Astrocyte (in vitro differentiated cells and primary cell): ENCODE measurements at regions not wholly inside any gene's neighbourhood (a gene's known extent, or its start where the extent isn't known, plus 50 kb on each side); places are given as distances from the start of the nearest gene placed in this dataset.

Source experiments
- DNase-seq: peaks from one replicate; pipeline ENCODE4 v3.0.0-alpha.2; 2010; ENCODE audit warnings: low read depth
- FAIRE-seq: peaks from 2 replicates; lab custom pipeline; 2011; peaks lifted over from hg19 to GRCh38; lab: Jason Lieb, UNC
- H2AFZ ChIP-seq: 2 replicates; pipeline ENCODE4 v1.6.0; 2012; ENCODE audit warnings: low read depth, low read length, inconsistent platforms
- H3K27ac ChIP-seq: 2 replicates; pipeline ENCODE4 v1.5.1; 2011; ENCODE audit warnings: low read depth, low read length, inconsistent platforms
- H3K27me3 ChIP-seq: 2 replicates; pipeline ENCODE4 v1.6.0; 2011; ENCODE audit warnings: low read length, inconsistent platforms; ENCODE audit not compliant: insufficient read depth
- H3K36me3 ChIP-seq: 2 replicates; pipeline ENCODE4 v1.5.1; 2011; ENCODE audit warnings: low read length, inconsistent platforms; ENCODE audit not compliant: insufficient read depth
- H3K4me1 ChIP-seq: 2 replicates; pipeline ENCODE4 v1.5.1; 2011; ENCODE audit warnings: low read length, inconsistent platforms; ENCODE audit not compliant: insufficient read depth
- H3K4me2 ChIP-seq: 2 replicates; pipeline ENCODE4 v1.6.0; 2012; ENCODE audit warnings: low read length, inconsistent platforms
- H3K4me3 ChIP-seq: 2 replicates; pipeline ENCODE4 v1.5.1; 2011; ENCODE audit warnings: low read depth, mild to moderate bottlenecking, low read length, inconsistent platforms; ENCODE audit not compliant: insufficient read depth
- H3K79me2 ChIP-seq: 2 replicates; pipeline ENCODE4 v1.6.0; 2012; ENCODE audit warnings: mild to moderate bottlenecking, low read length, inconsistent platforms; ENCODE audit not compliant: insufficient read depth
- H3K9ac ChIP-seq: 2 replicates; pipeline ENCODE4 v1.6.0; 2012; ENCODE audit warnings: mild to moderate bottlenecking, low read length, inconsistent platforms
- H3K9me3 ChIP-seq: 2 replicates; pipeline ENCODE4 v1.5.1; 2012; ENCODE audit warnings: low read depth, mild to moderate bottlenecking, low read length, inconsistent platforms; ENCODE audit not compliant: insufficient read depth
- H4K20me1 ChIP-seq: 2 replicates; pipeline ENCODE4 v1.6.0; 2012; ENCODE audit warnings: low read length, inconsistent platforms; ENCODE audit not compliant: insufficient read depth
- H3K27ac Mint-ChIP-seq: one replicate; pipeline ENCODE4 v1.8.0; 2021; ENCODE audit warnings: mild to moderate bottlenecking, mixed read lengths; ENCODE audit not compliant: unreplicated experiment
- H3K27me3 Mint-ChIP-seq: one replicate; pipeline ENCODE4 v1.8.0; 2021; ENCODE audit warnings: low read depth, mixed read lengths; ENCODE audit not compliant: unreplicated experiment
- H3K36me3 Mint-ChIP-seq: one replicate; pipeline ENCODE4 v1.8.0; 2021; ENCODE audit warnings: low read depth, mixed read lengths; ENCODE audit not compliant: unreplicated experiment
- H3K4me1 Mint-ChIP-seq: one replicate; pipeline ENCODE4 v1.8.0; 2021; ENCODE audit warnings: low read depth, mixed read lengths; ENCODE audit not compliant: unreplicated experiment
- H3K4me3 Mint-ChIP-seq: one replicate; pipeline ENCODE4 v1.8.0; 2021; ENCODE audit warnings: mild to moderate bottlenecking, moderate library complexity, mixed read lengths; ENCODE audit not compliant: unreplicated experiment
- H3K9me3 Mint-ChIP-seq: one replicate; pipeline ENCODE4 v1.8.0; 2021; ENCODE audit warnings: mild to moderate bottlenecking, mixed read lengths; ENCODE audit not compliant: unreplicated experiment
- CTCF ChIP-seq: IDR thresholded peaks from 2 replicates; pipeline ENCODE4 v1.5.1; 2011; ENCODE audit warnings: low read depth, mild to moderate bottlenecking, inconsistent platforms, low read length, moderate library complexity; ENCODE audit not compliant: insufficient read depth
- EZH2 ChIP-seq: IDR thresholded peaks from 2 replicates; pipeline ENCODE4 v1.6.1; 2012; ENCODE audit warnings: mild to moderate bottlenecking, low read length, inconsistent platforms; ENCODE audit not compliant: insufficient read depth

GRCh38 chr7:135858851-135859250 is 110.2 kb upstream of the FAM180A start:
- H3K4me2 ChIP-seq: no peak overlapping the region
- no peak overlapping the region for H3K4me3 Mint-ChIP-seq
- H3K4me1 Mint-ChIP-seq: peaks cover 7% of the 10 kb centered on the region
- peaks cover 3% of the 10 kb centered on the region for H3K9me3 Mint-ChIP-seq
- TF ChIP-seq CTCF: no peak
- no peak for TF ChIP-seq EZH2
- DNase-seq: no peak
- FAIRE-seq: no peak
- no peak overlapping the region for H2AFZ ChIP-seq
- no peak overlapping the region for H3K27ac Mint-ChIP-seq
- H3K9ac ChIP-seq: no peak overlapping the region
- H3K27me3 ChIP-seq: no peaks in the 10 kb centered on the region
- H3K27me3 Mint-ChIP-seq: peaks cover 2% of the 10 kb centered on the region
- no peak overlapping the region for H3K4me3 ChIP-seq
- H3K79me2 ChIP-seq: no peaks in the 10 kb centered on the region
- H3K4me1 ChIP-seq: peaks cover 12% of the 10 kb centered on the region
- no peaks in the 10 kb centered on the region for H4K20me1 ChIP-seq
- no peaks in the 10 kb centered on the region for H3K36me3 Mint-ChIP-seq
- H3K27ac ChIP-seq: no peak overlapping the region
- no peaks in the 10 kb centered on the region for H3K36me3 ChIP-seq
- H3K9me3 ChIP-seq: peaks cover 11% of the 10 kb centered on the region

- H4K20me1 ChIP-seq: no peaks in the 10 kb centered on the region
- peaks cover 11% of the 10 kb centered on the region for H3K9me3 ChIP-seq
- H3K4me1 Mint-ChIP-seq: peaks cover 7% of the 10 kb centered on the region
- H3K27ac Mint-ChIP-seq: no peak overlapping the region
- H3K4me3 Mint-ChIP-seq: no peak overlapping the region
- H3K9ac ChIP-seq: no peak overlapping the region
- no peak overlapping the region for H3K4me2 ChIP-seq
- no peak overlapping the region for H3K4me3 ChIP-seq
- H3K9me3 Mint-ChIP-seq: peaks cover 3% of the 10 kb centered on the region
- H3K36me3 Mint-ChIP-seq: no peaks in the 10 kb centered on the region
- H2AFZ ChIP-seq: no peak overlapping the region
- H3K27me3 Mint-ChIP-seq: peaks cover 1% of the 10 kb centered on the region
- no peaks in the 10 kb centered on the region for H3K36me3 ChIP-seq
- H3K27ac ChIP-seq: no peak overlapping the region
- no peaks in the 10 kb centered on the region for H3K27me3 ChIP-seq
- no peak for TF ChIP-seq CTCF
- no peak for TF ChIP-seq EZH2
- DNase-seq: no peak
- H3K4me1 ChIP-seq: peaks cover 12% of the 10 kb centered on the region
- no peaks in the 10 kb centered on the region for H3K79me2 ChIP-seq
- no peak for FAIRE-seq
Observed at GRCh38 chr7:135858379-135858778, 109.8 kb upstream of the FAM180A start.

GRCh38 chr7:135857519-135858274 is 109.1 kb upstream of the FAM180A start:
- DNase-seq (no peak), FAIRE-seq (no peak)
- no peak for TF ChIP-seq EZH2
- TF ChIP-seq CTCF: no peak
- Mint-ChIP-seq H3K4me3 (no peak overlapping the region), H3K27ac (no peak overlapping the region), H3K27me3 (no peaks in the 10 kb centered on the region), H3K9me3 (peaks cover 3% of the 10 kb centered on the region), H3K4me1 (peaks cover 7% of the 10 kb centered on the region), H3K36me3 (no peaks in the 10 kb centered on the region)
- no peak overlapping the region for H2AFZ ChIP-seq
- H3K4me1 ChIP-seq: peaks cover 12% of the 10 kb centered on the region
- no peaks in the 10 kb centered on the region for H3K79me2 ChIP-seq
- H3K9me3 ChIP-seq: peaks cover 11% of the 10 kb centered on the region
- no peaks in the 10 kb centered on the region for H4K20me1 ChIP-seq
- no peaks in the 10 kb centered on the region for H3K36me3 ChIP-seq
- H3K4me3 ChIP-seq: no peak overlapping the region
- H3K27me3 ChIP-seq: no peaks in the 10 kb centered on the region
- H3K9ac ChIP-seq: no peak overlapping the region
- no peak overlapping the region for H3K4me2 ChIP-seq
- H3K27ac ChIP-seq: no peak overlapping the region
